ENCODE measurements at regions not wholly inside any gene's neighbourhood (a gene's known extent, or its start where the extent isn't known, plus 50 kb on each side); places are given as distances from the start of the nearest gene placed in this dataset.
"Not testable (repeated sequence)": the region's sequence is repeated elsewhere in the genome, so short reads cannot be mapped to it uniquely, and the experiment has no call there.

DNA sequence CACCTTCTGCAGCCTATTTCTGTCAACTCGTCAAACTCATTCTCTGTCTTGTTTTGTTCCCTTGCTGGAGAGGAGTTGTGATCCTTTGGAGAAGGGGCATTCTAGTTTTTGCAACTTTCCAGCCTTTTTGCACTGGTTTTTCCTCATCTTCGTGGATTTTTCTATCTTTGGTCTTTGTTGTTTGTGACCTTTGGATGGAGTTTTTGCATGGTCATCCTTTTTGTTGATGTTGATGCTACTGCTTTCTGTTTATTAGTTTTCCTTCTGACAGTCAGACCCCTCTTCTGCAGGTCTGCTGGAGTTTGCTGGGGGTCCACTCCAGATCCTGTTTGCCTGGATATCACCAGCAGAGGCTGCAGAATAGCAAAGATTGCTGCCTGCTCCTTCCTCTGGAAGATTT, 60.1 kb downstream of the DKK1 start:
- TF ChIP-seq, protein P1, sequence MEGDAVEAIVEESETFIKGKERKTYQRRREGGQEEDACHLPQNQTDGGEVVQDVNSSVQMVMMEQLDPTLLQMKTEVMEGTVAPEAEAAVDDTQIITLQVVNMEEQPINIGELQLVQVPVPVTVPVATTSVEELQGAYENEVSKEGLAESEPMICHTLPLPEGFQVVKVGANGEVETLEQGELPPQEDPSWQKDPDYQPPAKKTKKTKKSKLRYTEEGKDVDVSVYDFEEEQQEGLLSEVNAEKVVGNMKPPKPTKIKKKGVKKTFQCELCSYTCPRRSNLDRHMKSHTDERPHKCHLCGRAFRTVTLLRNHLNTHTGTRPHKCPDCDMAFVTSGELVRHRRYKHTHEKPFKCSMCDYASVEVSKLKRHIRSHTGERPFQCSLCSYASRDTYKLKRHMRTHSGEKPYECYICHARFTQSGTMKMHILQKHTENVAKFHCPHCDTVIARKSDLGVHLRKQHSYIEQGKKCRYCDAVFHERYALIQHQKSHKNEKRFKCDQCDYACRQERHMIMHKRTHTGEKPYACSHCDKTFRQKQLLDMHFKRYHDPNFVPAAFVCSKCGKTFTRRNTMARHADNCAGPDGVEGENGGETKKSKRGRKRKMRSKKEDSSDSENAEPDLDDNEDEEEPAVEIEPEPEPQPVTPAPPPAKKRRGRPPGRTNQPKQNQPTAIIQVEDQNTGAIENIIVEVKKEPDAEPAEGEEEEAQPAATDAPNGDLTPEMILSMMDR (IDR thresholded peaks at IDR 0.05): not testable (repeated sequence)
- not testable (repeated sequence) for TF ChIP-seq POLR2A (IDR thresholded peaks at IDR 0.05)

Measured in upper lobe of left lung (tissue), 4 donors.